ENCODE measurements at regions not wholly inside any gene's neighbourhood (a gene's known extent, or its start where the extent isn't known, plus 50 kb on each side); places are given as distances from the start of the nearest gene placed in this dataset.

GRCh38 chrX:45799576-45799975 lies 598.9 kb upstream of the DIPK2B start:
- H3K4me1 ChIP-seq (ENCODE audit: control insufficient read depth in 2 of 2, insufficient read depth in 2 of 2, low read length in 2 of 2), result no peaks in the 10 kb centered on the region
- H3K9me3 ChIP-seq (ENCODE audit: control insufficient read depth in 2 of 2, insufficient read depth in 1 of 2, low read length in 1 of 2), result no peaks in the 10 kb centered on the region
- WGBS, result 94% methylated on average over 6 of the region's 6 CpGs
- DNase-seq (ENCODE audit: low read depth in 6 of 9, low spot score in 9 of 9), result no peak
- no peak overlapping the region for H3K27ac ChIP-seq (ENCODE audit: low read depth in 1 of 2, low read length in 1 of 2)
- H3K36me3 ChIP-seq (ENCODE audit: control insufficient read depth in 2 of 2, insufficient read depth in 2 of 2, low read length in 1 of 2), result no peaks in the 10 kb centered on the region
- H3K4me3 ChIP-seq (ENCODE audit: low read length in 2 of 2), result no peak overlapping the region
- H3K27me3 ChIP-seq (ENCODE audit: control insufficient read depth in 2 of 2, insufficient read depth in 1 of 2, low read length in 1 of 2), result no peaks in the 10 kb centered on the region

- Histone ChIP-seq H3K27me3 (ENCODE audit: control insufficient read depth in 2 of 2, insufficient read depth in 1 of 2, low read length in 1 of 2) (no peaks in the 10 kb centered on the region), H3K4me3 (ENCODE audit: low read length in 2 of 2) (no peak overlapping the region), H3K27ac (ENCODE audit: low read depth in 1 of 2, low read length in 1 of 2) (no peak overlapping the region)
Observed at GRCh38 chrX:45795546-45795945, 594.9 kb upstream of the DIPK2B start.

GRCh38 chrX:45794995-45795337 lies 594.3 kb upstream of the DIPK2B start:
- H3K4me3 ChIP-seq (ENCODE audit: low read length in 2 of 2), result no peak overlapping the region

More at GRCh38 chrX:45795546-45795945, 594.9 kb upstream of the DIPK2B start:
- no peaks in the 10 kb centered on the region for H3K4me1 ChIP-seq (ENCODE audit: control insufficient read depth in 2 of 2, insufficient read depth in 2 of 2, low read length in 2 of 2)
- no peaks in the 10 kb centered on the region for H3K36me3 ChIP-seq (ENCODE audit: control insufficient read depth in 2 of 2, insufficient read depth in 2 of 2, low read length in 1 of 2)
- no peak for DNase-seq (ENCODE audit: low read depth in 6 of 9, low spot score in 9 of 9)
- H3K9me3 ChIP-seq (ENCODE audit: control insufficient read depth in 2 of 2, insufficient read depth in 1 of 2, low read length in 1 of 2), result peaks cover 0 to 2% of the 10 kb centered on the region in 2 donors

GRCh38 chrX:45794323-45794994 lies 593.8 kb upstream of the DIPK2B start:
- H3K27me3 ChIP-seq (ENCODE audit: control insufficient read depth in 2 of 2, insufficient read depth in 1 of 2, low read length in 1 of 2), result no peaks in the 10 kb centered on the region
- no peak for DNase-seq (ENCODE audit: low read depth in 6 of 9, low spot score in 9 of 9)
- no peak overlapping the region for H3K27ac ChIP-seq (ENCODE audit: low read depth in 1 of 2, low read length in 1 of 2)
- WGBS, result 95% methylated on average over 2 of the region's 2 CpGs
- H3K36me3 ChIP-seq (ENCODE audit: control insufficient read depth in 2 of 2, insufficient read depth in 2 of 2, low read length in 1 of 2), result no peaks in the 10 kb centered on the region
- peaks cover 0 to 2% of the 10 kb centered on the region in 2 donors for H3K9me3 ChIP-seq (ENCODE audit: control insufficient read depth in 2 of 2, insufficient read depth in 1 of 2, low read length in 1 of 2)
- H3K4me1 ChIP-seq (ENCODE audit: control insufficient read depth in 2 of 2, insufficient read depth in 2 of 2, low read length in 2 of 2), result no peaks in the 10 kb centered on the region
- no peak overlapping the region for H3K4me3 ChIP-seq (ENCODE audit: low read length in 2 of 2)

More at GRCh38 chrX:45794995-45795337, 594.3 kb upstream of the DIPK2B start:
- WGBS, result 100% methylated on average over 1 of the region's 1 CpG
- Histone ChIP-seq H3K4me1 (ENCODE audit: control insufficient read depth in 2 of 2, insufficient read depth in 2 of 2, low read length in 2 of 2) (no peaks in the 10 kb centered on the region), H3K36me3 (ENCODE audit: control insufficient read depth in 2 of 2, insufficient read depth in 2 of 2, low read length in 1 of 2) (no peaks in the 10 kb centered on the region), H3K27ac (ENCODE audit: low read depth in 1 of 2, low read length in 1 of 2) (no peak overlapping the region), H3K27me3 (ENCODE audit: control insufficient read depth in 2 of 2, insufficient read depth in 1 of 2, low read length in 1 of 2) (no peaks in the 10 kb centered on the region), H3K9me3 (ENCODE audit: control insufficient read depth in 2 of 2, insufficient read depth in 1 of 2, low read length in 1 of 2) (peaks cover 0 to 2% of the 10 kb centered on the region in 2 donors)
- DNase-seq (ENCODE audit: low read depth in 6 of 9, low spot score in 9 of 9), result no peak

GRCh38 chrX:45788941-45789348 lies 588.3 kb upstream of the DIPK2B start:
- Histone ChIP-seq H3K4me3 (ENCODE audit: low read length in 2 of 2) (no peak overlapping the region), H3K27ac (ENCODE audit: low read depth in 1 of 2, low read length in 1 of 2) (peak overlapping the region in 1 of 2 donors; percentile 18), H3K36me3 (ENCODE audit: control insufficient read depth in 2 of 2, insufficient read depth in 2 of 2, low read length in 1 of 2) (no peaks in the 10 kb centered on the region), H3K4me1 (ENCODE audit: control insufficient read depth in 2 of 2, insufficient read depth in 2 of 2, low read length in 2 of 2) (peaks cover 0 to 3% of the 10 kb centered on the region in 2 donors), H3K27me3 (ENCODE audit: control insufficient read depth in 2 of 2, insufficient read depth in 1 of 2, low read length in 1 of 2) (no peaks in the 10 kb centered on the region), H3K9me3 (ENCODE audit: control insufficient read depth in 2 of 2, insufficient read depth in 1 of 2, low read length in 1 of 2) (peaks cover 0 to 2% of the 10 kb centered on the region in 2 donors)
- no peak for DNase-seq (ENCODE audit: low read depth in 6 of 9, low spot score in 9 of 9)
- 44% methylated on average over 8 of the region's 8 CpGs for WGBS

- peaks cover 0 to 3% of the 10 kb centered on the region in 2 donors for H3K4me1 ChIP-seq (ENCODE audit: control insufficient read depth in 2 of 2, insufficient read depth in 2 of 2, low read length in 2 of 2)
- 72% methylated on average over 5 of the region's 5 CpGs for WGBS
- no peaks in the 10 kb centered on the region for H3K36me3 ChIP-seq (ENCODE audit: control insufficient read depth in 2 of 2, insufficient read depth in 2 of 2, low read length in 1 of 2)
- no peak overlapping the region for H3K4me3 ChIP-seq (ENCODE audit: low read length in 2 of 2)
- H3K27me3 ChIP-seq (ENCODE audit: control insufficient read depth in 2 of 2, insufficient read depth in 1 of 2, low read length in 1 of 2), result no peaks in the 10 kb centered on the region
- H3K27ac ChIP-seq (ENCODE audit: low read depth in 1 of 2, low read length in 1 of 2), result no peak overlapping the region
- DNase-seq (ENCODE audit: low read depth in 6 of 9, low spot score in 9 of 9), result no peak
- H3K9me3 ChIP-seq (ENCODE audit: control insufficient read depth in 2 of 2, insufficient read depth in 1 of 2, low read length in 1 of 2), result peaks cover 0 to 2% of the 10 kb centered on the region in 2 donors
Observed at GRCh38 chrX:45788315-45788714, 587.6 kb upstream of the DIPK2B start.

GRCh38 chrX:45784590-45784989 lies 583.9 kb upstream of the DIPK2B start:
- H3K4me3 ChIP-seq (ENCODE audit: low read length in 2 of 2), result no peak overlapping the region
- 94% methylated on average over 3 of the region's 3 CpGs for WGBS
- peaks cover 0 to 3% of the 10 kb centered on the region in 2 donors for H3K4me1 ChIP-seq (ENCODE audit: control insufficient read depth in 2 of 2, insufficient read depth in 2 of 2, low read length in 2 of 2)
- H3K27me3 ChIP-seq (ENCODE audit: control insufficient read depth in 2 of 2, insufficient read depth in 1 of 2, low read length in 1 of 2), result no peaks in the 10 kb centered on the region
- no peak for DNase-seq (ENCODE audit: low read depth in 6 of 9, low spot score in 9 of 9)
- H3K9me3 ChIP-seq (ENCODE audit: control insufficient read depth in 2 of 2, insufficient read depth in 1 of 2, low read length in 1 of 2), result no peaks in the 10 kb centered on the region
- no peaks in the 10 kb centered on the region for H3K36me3 ChIP-seq (ENCODE audit: control insufficient read depth in 2 of 2, insufficient read depth in 2 of 2, low read length in 1 of 2)
- no peak overlapping the region for H3K27ac ChIP-seq (ENCODE audit: low read depth in 1 of 2, low read length in 1 of 2)

- Histone ChIP-seq H3K4me3 (ENCODE audit: low read length in 2 of 2) (no peak overlapping the region), H3K27ac (ENCODE audit: low read depth in 1 of 2, low read length in 1 of 2) (no peak overlapping the region), H3K4me1 (ENCODE audit: control insufficient read depth in 2 of 2, insufficient read depth in 2 of 2, low read length in 2 of 2) (no peaks in the 10 kb centered on the region), H3K36me3 (ENCODE audit: control insufficient read depth in 2 of 2, insufficient read depth in 2 of 2, low read length in 1 of 2) (no peaks in the 10 kb centered on the region), H3K27me3 (ENCODE audit: control insufficient read depth in 2 of 2, insufficient read depth in 1 of 2, low read length in 1 of 2) (no peaks in the 10 kb centered on the region), H3K9me3 (ENCODE audit: control insufficient read depth in 2 of 2, insufficient read depth in 1 of 2, low read length in 1 of 2) (no peaks in the 10 kb centered on the region)
- DNase-seq (ENCODE audit: low read depth in 6 of 9, low spot score in 9 of 9), result no peak
- WGBS, result 51% methylated on average over 6 of the region's 6 CpGs
Observed at GRCh38 chrX:45783002-45783401, 582.3 kb upstream of the DIPK2B start.

- H3K9me3 ChIP-seq (ENCODE audit: control insufficient read depth in 2 of 2, insufficient read depth in 1 of 2, low read length in 1 of 2), result no peaks in the 10 kb centered on the region
- H3K36me3 ChIP-seq (ENCODE audit: control insufficient read depth in 2 of 2, insufficient read depth in 2 of 2, low read length in 1 of 2), result no peaks in the 10 kb centered on the region
- H3K4me1 ChIP-seq (ENCODE audit: control insufficient read depth in 2 of 2, insufficient read depth in 2 of 2, low read length in 2 of 2), result no peaks in the 10 kb centered on the region
- H3K27me3 ChIP-seq (ENCODE audit: control insufficient read depth in 2 of 2, insufficient read depth in 1 of 2, low read length in 1 of 2), result no peaks in the 10 kb centered on the region
- 82% methylated on average over 4 of the region's 4 CpGs for whole genome bisulfite sequencing
- no peak overlapping the region for H3K27ac ChIP-seq (ENCODE audit: low read depth in 1 of 2, low read length in 1 of 2)
- no peak for DNase-seq (ENCODE audit: low read depth in 6 of 9, low spot score in 9 of 9)
- H3K4me3 ChIP-seq (ENCODE audit: low read length in 2 of 2), result no peak overlapping the region
Observed at GRCh38 chrX:45781901-45782553, 581.4 kb upstream of the DIPK2B start.

Data from thymus (tissue), 11 donors.